ENCODE measurements at regions not wholly inside any gene's neighbourhood (a gene's known extent, or its start where the extent isn't known, plus 50 kb on each side); places are given as distances from the start of the nearest gene placed in this dataset.
A peak's percentile ranks its signal among the peaks of the same experiment; 100 is the strongest.

- TF ChIP-seq, protein P1, sequence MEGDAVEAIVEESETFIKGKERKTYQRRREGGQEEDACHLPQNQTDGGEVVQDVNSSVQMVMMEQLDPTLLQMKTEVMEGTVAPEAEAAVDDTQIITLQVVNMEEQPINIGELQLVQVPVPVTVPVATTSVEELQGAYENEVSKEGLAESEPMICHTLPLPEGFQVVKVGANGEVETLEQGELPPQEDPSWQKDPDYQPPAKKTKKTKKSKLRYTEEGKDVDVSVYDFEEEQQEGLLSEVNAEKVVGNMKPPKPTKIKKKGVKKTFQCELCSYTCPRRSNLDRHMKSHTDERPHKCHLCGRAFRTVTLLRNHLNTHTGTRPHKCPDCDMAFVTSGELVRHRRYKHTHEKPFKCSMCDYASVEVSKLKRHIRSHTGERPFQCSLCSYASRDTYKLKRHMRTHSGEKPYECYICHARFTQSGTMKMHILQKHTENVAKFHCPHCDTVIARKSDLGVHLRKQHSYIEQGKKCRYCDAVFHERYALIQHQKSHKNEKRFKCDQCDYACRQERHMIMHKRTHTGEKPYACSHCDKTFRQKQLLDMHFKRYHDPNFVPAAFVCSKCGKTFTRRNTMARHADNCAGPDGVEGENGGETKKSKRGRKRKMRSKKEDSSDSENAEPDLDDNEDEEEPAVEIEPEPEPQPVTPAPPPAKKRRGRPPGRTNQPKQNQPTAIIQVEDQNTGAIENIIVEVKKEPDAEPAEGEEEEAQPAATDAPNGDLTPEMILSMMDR (IDR thresholded peaks at IDR 0.05), result no peak
- TF ChIP-seq POLR2A (IDR thresholded peaks at IDR 0.05), result no peak
- H3K4me3 ChIP-seq, result no peak overlapping the region
- H3K4me1 ChIP-seq, result no peaks in the 10 kb centered on the region
- H3K27ac ChIP-seq, result no peak overlapping the region
- 65 to 79% (median 70%) methylated on average over 5 of the region's 5 CpGs for WGBS, 4 donors
- H3K36me3 ChIP-seq, result no peaks in the 10 kb centered on the region
- ATAC-seq, result no peak
- no peaks in the 10 kb centered on the region for H3K27me3 ChIP-seq
- H3K9me3 ChIP-seq, result no peaks in the 10 kb centered on the region
- intact Hi-C loops (cut with DNase I), result no loop called here
- DNase-seq, result no peak
Measured at GRCh38 chr6:121614115-121614514, 178.7 kb downstream of the GJA1 start.

DNA sequence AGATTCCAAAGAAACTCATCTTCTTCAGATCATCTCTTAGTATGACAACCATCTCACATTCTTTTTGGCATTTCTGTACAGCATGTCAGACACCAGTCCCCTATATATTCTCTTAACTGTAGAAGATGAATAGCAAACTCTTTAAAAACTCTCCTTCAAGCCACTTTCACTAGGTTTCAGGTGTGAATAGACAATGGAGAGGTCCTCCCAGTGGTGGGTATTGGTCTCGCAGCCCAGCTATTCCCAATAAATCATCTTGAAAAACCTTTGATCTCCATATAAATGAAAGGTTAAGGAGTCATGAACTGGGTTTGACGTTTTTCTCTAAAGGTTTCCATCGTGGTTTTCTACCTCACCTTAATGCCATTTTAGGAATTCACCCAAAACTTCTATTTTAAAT lies 180.0 kb downstream of the GJA1 start:
- Histone ChIP-seq H3K27me3 (no peaks in the 10 kb centered on the region), H3K4me1 (no peaks in the 10 kb centered on the region), H3K36me3 (no peaks in the 10 kb centered on the region), H3K9me3 (no peaks in the 10 kb centered on the region), H3K4me3 (no peak overlapping the region), H3K27ac (no peak overlapping the region)
- DNase-seq, result no peak
- intact Hi-C loops (cut with DNase I), result no loop called here
- 76 to 84% (median 79%) methylated on average over 3 of the region's 3 CpGs for WGBS, 4 donors
- TF ChIP-seq, protein P1 (IDR thresholded peaks at IDR 0.05), result peak in 1 of 12 donors; percentile 9
- TF ChIP-seq POLR2A (IDR thresholded peaks at IDR 0.05), result no peak
- ATAC-seq, result no peak

DNA sequence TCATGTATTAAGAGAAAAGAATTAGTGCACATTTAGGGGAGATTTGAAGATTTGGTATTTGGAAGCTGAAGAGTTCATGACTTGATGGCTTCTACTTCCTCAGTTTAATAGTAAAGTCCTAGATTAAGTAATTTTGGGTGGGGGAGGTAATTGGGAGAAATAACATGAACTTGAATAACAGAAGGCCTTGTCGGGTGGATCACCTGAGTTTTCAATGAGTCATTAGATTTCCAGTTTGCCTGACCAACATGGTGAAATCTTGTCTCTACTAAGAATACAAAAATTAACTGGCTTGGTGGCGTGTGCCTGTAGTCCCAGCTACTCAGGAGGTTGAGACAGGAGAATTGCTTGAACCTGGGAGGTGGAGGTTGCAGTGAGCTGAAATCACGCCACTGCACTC lies 181.0 kb downstream of the GJA1 start:
- no peak for DNase-seq
- no peaks in the 10 kb centered on the region for H3K9me3 ChIP-seq
- no peak overlapping the region for H3K27ac ChIP-seq
- H3K4me1 ChIP-seq, result no peaks in the 10 kb centered on the region
- H3K36me3 ChIP-seq, result no peaks in the 10 kb centered on the region
- WGBS, 4 donors, result 91 to 96% (median 93%) methylated on average over 3 of the region's 3 CpGs
- no peak for TF ChIP-seq POLR2A (IDR thresholded peaks at IDR 0.05)
- TF ChIP-seq, protein P1 (IDR thresholded peaks at IDR 0.05), result no peak
- no peak overlapping the region for H3K4me3 ChIP-seq
- no peak for ATAC-seq
- no peaks in the 10 kb centered on the region for H3K27me3 ChIP-seq
- intact Hi-C loops (cut with DNase I), result no loop called here

- Histone ChIP-seq H3K27ac (no peak overlapping the region), H3K4me3 (no peak overlapping the region), H3K4me1 (no peaks in the 10 kb centered on the region), H3K9me3 (no peaks in the 10 kb centered on the region), H3K27me3 (no peaks in the 10 kb centered on the region), H3K36me3 (no peaks in the 10 kb centered on the region)
- intact Hi-C loops (cut with DNase I), result no loop called here
- no peak for ATAC-seq
- DNase-seq, result no peak
- no peak for TF ChIP-seq POLR2A (IDR thresholded peaks at IDR 0.05)
- TF ChIP-seq, protein P1 (IDR thresholded peaks at IDR 0.05), result no peak
Measured at GRCh38 chr6:121617388-121617787, 181.9 kb downstream of the GJA1 start.

Measured in heart left ventricle (tissue), 16 donors.